K562 (cell line): ENCODE measurements at regions not wholly inside any gene's neighbourhood (a gene's known extent, or its start where the extent isn't known, plus 50 kb on each side); places are given as distances from the start of the nearest gene placed in this dataset.

Source experiments
- ATAC-seq: fragments of 200-7000 bp; cut with Tn5 transposase; 3 replicates; pipeline ENCODE4 v1.9.1; 2020; ENCODE audit warnings: moderate library complexity
- BruUV-seq: library from RNA; stranded (reverse); fragments of 400-500 nt; replicated peaks from 2 replicates; lab custom pipeline; 2021; lab: Mats Ljungman, UMichigan
- CTCF ChIA-PET: fragments of 300-600 bp; formaldehyde crosslinking; extraction: SDS; loops from one replicate; lab custom pipeline; 2021; ENCODE audit warnings: low intra/inter-chr PET ratio; lab: Yijun Ruan, JAX
- POLR2A ChIA-PET: fragments of 300-600, 350-650 bp; sonication (Branson Sonifier 250); formaldehyde crosslinking; extraction: SDS; loops from one replicate; lab custom pipeline; 2021; ENCODE audit warnings: antibody characterized with exemption, inconsistent platforms; lab: Yijun Ruan, JAX
- DNase-seq, 4 experiments: peaks; one replicate each; pipeline versions ENCODE4 v3.0.0 to v3.0.0-alpha.2; 2011 to 2018; ENCODE audit warnings: low spot score in 3 of 4, mixed read lengths in 3 of 4; ENCODE audit errors: extremely low read depth in 1 of 4
- FAIRE-seq: peaks from 2 replicates; lab custom pipeline; 2011; peaks lifted over from hg19 to GRCh38; lab: Jason Lieb, UNC
- H2AFZ ChIP-seq: 2 replicates; pipeline ENCODE4 v1.6.0; 2011; ENCODE audit warnings: low read depth, low read length, control low read depth, inconsistent platforms
- H3K27ac ChIP-seq: fragments of 200-600 bp; 3 replicates; pipeline ENCODE4 v1.8.0; 2011; ENCODE audit warnings: low read depth, mild to moderate bottlenecking, control low read depth, inconsistent platforms, low read length, moderate library complexity, mixed read lengths; ENCODE audit errors: extremely low read depth
- H3K27me3 ChIP-seq, 2 experiments: fragments of 300-600 bp in 1 of 2; 2 replicates in 1 of 2; 3 replicates in 1 of 2; pipeline versions ENCODE4 v1.6.0 to v1.8.0; 2011; ENCODE audit warnings: inconsistent platforms in 2 of 2, low read length in 2 of 2, mild to moderate bottlenecking in 1 of 2, mixed read lengths in 1 of 2, moderate library complexity in 1 of 2; ENCODE audit not compliant: control insufficient read depth in 2 of 2, insufficient read depth in 2 of 2
- H3K36me3 ChIP-seq: fragments of 300-600 bp; 3 replicates; pipeline ENCODE4 v1.8.0; 2011; ENCODE audit warnings: mild to moderate bottlenecking, low read length, inconsistent platforms; ENCODE audit not compliant: control insufficient read depth, insufficient read depth
- H3K4me1 ChIP-seq, 2 experiments: fragments of 200-600 bp in 1 of 2; replicated peaks in 1 of 2; 2 replicates in 1 of 2; 3 replicates in 1 of 2; pipeline versions ENCODE4 v1.5.1 to v1.8.0; 2011; ENCODE audit warnings: inconsistent platforms in 2 of 2, low read length in 2 of 2, mild to moderate bottlenecking in 1 of 2, mixed read lengths in 1 of 2, moderate library complexity in 1 of 2; ENCODE audit not compliant: control insufficient read depth in 2 of 2, insufficient read depth in 2 of 2
- H3K4me2 ChIP-seq: 2 replicates; pipeline ENCODE4 v1.6.1; 2011; ENCODE audit warnings: low read length, control low read depth, inconsistent platforms, mixed read lengths; ENCODE audit not compliant: insufficient read depth
- H3K4me3 ChIP-seq: fragments of 200-600 bp; sonication (generic), shearing (Covaris generic); 2 replicates; pipeline ENCODE4 v1.5.1; 2016; ENCODE audit warnings: control low read depth, inconsistent platforms
- H3K79me2 ChIP-seq: fragments of 200-600 bp; 3 replicates; pipeline ENCODE4 v1.8.0; 2011; ENCODE audit warnings: low read length, inconsistent platforms; ENCODE audit not compliant: control insufficient read depth, insufficient read depth
- H3K9ac ChIP-seq, 2 experiments: 2 replicates each; pipeline versions ENCODE4 v1.6.0 to v1.6.1; 2011; ENCODE audit warnings: low read depth in 2 of 2, low read length in 2 of 2, control low read depth in 1 of 2, inconsistent platforms in 1 of 2, mild to moderate bottlenecking in 1 of 2, mixed read lengths in 1 of 2; ENCODE audit not compliant: insufficient read depth in 1 of 2
- H3K9me1 ChIP-seq: one replicate; pipeline ENCODE4 v1.6.0; 2011; ENCODE audit warnings: inconsistent platforms, mild to moderate bottlenecking, low read length, moderate library complexity; ENCODE audit not compliant: control insufficient read depth, insufficient read depth
- H3K9me3 ChIP-seq: replicated peaks from 2 replicates; pipeline ENCODE4 v1.5.1; 2011; ENCODE audit warnings: low read depth, low read length, inconsistent platforms; ENCODE audit not compliant: control insufficient read depth, insufficient read depth
- H4K20me1 ChIP-seq: replicated peaks from 2 replicates; pipeline ENCODE4 v1.6.1; 2011; ENCODE audit warnings: low read length, inconsistent platforms, mixed read lengths; ENCODE audit not compliant: control insufficient read depth, insufficient read depth
- CREB3L1 ChIP-seq: fragments of 450-650 bp; IDR thresholded peaks from 2 replicates; pipeline ENCODE4 v1.6.1; 2014; ENCODE audit warnings: low read depth, mild to moderate bottlenecking, moderate library complexity, borderline replicate concordance
- GMEB1 ChIP-seq: fragments of 250-450 bp; sonication (Bioruptor Pico); IDR thresholded peaks from 2 replicates; pipeline ENCODE4 v1.4.0; 2020; ENCODE audit warnings: mild to moderate bottlenecking
- IRF1 ChIP-seq: sonication (generic); formaldehyde crosslinking; IDR thresholded peaks from 2 replicates; pipeline ENCODE4 v1.8.0; 2022; ENCODE audit warnings: missing genetic modification reagents, mild to moderate bottlenecking, borderline replicate concordance
- JUN ChIP-seq, 2 experiments: sonication (generic) in 1 of 2; formaldehyde crosslinking in 1 of 2; IDR thresholded peaks; 2 replicates each; pipeline versions ENCODE4 v1.6.1 to v1.8.0; 2012 to 2022; ENCODE audit warnings: borderline replicate concordance in 2 of 2, mild to moderate bottlenecking in 2 of 2, improper control_type of control experiment in 1 of 2, low read depth in 1 of 2, low read length in 1 of 2, missing genetic modification reagents in 1 of 2
- KLF1 ChIP-seq: fragments of 450-650 bp; IDR thresholded peaks from 2 replicates; pipeline ENCODE4 v1.6.1; 2016; ENCODE audit warnings: missing genetic modification characterization, missing compliant biosample characterization
- RCOR1 ChIP-seq, 2 experiments: IDR thresholded peaks; 2 replicates each; pipeline ENCODE4 v1.6.1; 2012; ENCODE audit warnings: low read depth in 2 of 2, low read length in 2 of 2, borderline replicate concordance in 1 of 2, improper control_type of control experiment in 1 of 2
- SOX6 ChIP-seq: fragments of 450-650 bp; IDR thresholded peaks from 2 replicates; pipeline ENCODE4 v1.6.1; 2014; ENCODE audit warnings: mild to moderate bottlenecking
- TAF15 ChIP-seq: fragments of 200-400 bp; formaldehyde crosslinking; IDR thresholded peaks from 2 replicates; pipeline ENCODE4 v1.6.1; 2017; ENCODE audit warnings: mild to moderate bottlenecking, low read depth, low read length, moderate library complexity
- XRCC5 ChIP-seq: fragments of 200-400 bp; formaldehyde crosslinking; IDR thresholded peaks from 2 replicates; pipeline ENCODE4 v1.6.1; 2017; ENCODE audit warnings: low read depth, mild to moderate bottlenecking, low read length
- YBX1 ChIP-seq: fragments of 450-650 bp; IDR thresholded peaks from 2 replicates; pipeline ENCODE4 v1.7.1; 2016; ENCODE audit warnings: mild to moderate bottlenecking
- WGBS: fragments of 100-300 bp; shearing (Covaris generic); methylation state at CpG from one replicate; pipeline ENCODE4 v1.1.6; 2016; ENCODE audit warnings: low coverage, mixed read lengths; ENCODE audit not compliant: insufficient coverage; ENCODE audit errors: missing lambda C conversion rate; 5-methylcytosine and 5-hydroxymethylcytosine counted together
- in situ Hi-C: fragments of 300-500 bp; cut with MboI; formaldehyde crosslinking; loops from 4 replicates; pipeline ENCODE4 v1.15.0; 2018; ENCODE audit warnings: inconsistent platforms, mixed read lengths
- intact Hi-C: fragments of 100-400 bp; cut with micrococcal nuclease; formaldehyde crosslinking; loops from 2 replicates; pipeline ENCODE4 v1.14.2; 2022
- TF ChIP-seq, protein P1 (sequence below): sonication (generic); formaldehyde crosslinking; IDR thresholded peaks from 2 replicates; pipeline ENCODE4 v1.9.0; 2022; ENCODE audit warnings: mild to moderate bottlenecking, missing genetic modification reagents
- TF ChIP-seq, protein P2 (sequence below): fragments of 250-450 bp; sonication (Bioruptor Pico); IDR thresholded peaks from 2 replicates; pipeline ENCODE4 v1.4.0; 2020; ENCODE audit warnings: mild to moderate bottlenecking, moderate library complexity
- TF ChIP-seq, protein P3 (sequence below): fragments of 250-450 bp; sonication (Bioruptor Pico); IDR thresholded peaks from 2 replicates; pipeline ENCODE4 v1.8.0; 2021; ENCODE audit warnings: mild to moderate bottlenecking, moderate library complexity
- TF ChIP-seq, protein P4 (sequence below): sonication (generic); formaldehyde crosslinking; IDR thresholded peaks from 2 replicates; pipeline ENCODE4 v1.5.0; 2020; ENCODE audit warnings: missing genetic modification reagents

GRCh38 chr1:79896140-79896539, 889.6 kb upstream of the ADGRL4 start:
- ChIA-PET CTCF (no interaction called here), POLR2A (no interaction called here)
- no peaks in the 10 kb centered on the region for H3K27me3 ChIP-seq
- no peaks in the 10 kb centered on the region for H4K20me1 ChIP-seq
- H3K9me1 ChIP-seq: no peaks in the 10 kb centered on the region
- no peak overlapping the region for H3K4me2 ChIP-seq
- WGBS: 0% methylated on average over 2 of the region's 2 CpGs
- no peak overlapping the region for H3K4me3 ChIP-seq
- ATAC-seq (no peak), DNase-seq (no peak), FAIRE-seq (no peak)
- no peaks in the 10 kb centered on the region for H3K9me3 ChIP-seq
- no peak for TF ChIP-seq XRCC5
- TF ChIP-seq, protein P1, sequence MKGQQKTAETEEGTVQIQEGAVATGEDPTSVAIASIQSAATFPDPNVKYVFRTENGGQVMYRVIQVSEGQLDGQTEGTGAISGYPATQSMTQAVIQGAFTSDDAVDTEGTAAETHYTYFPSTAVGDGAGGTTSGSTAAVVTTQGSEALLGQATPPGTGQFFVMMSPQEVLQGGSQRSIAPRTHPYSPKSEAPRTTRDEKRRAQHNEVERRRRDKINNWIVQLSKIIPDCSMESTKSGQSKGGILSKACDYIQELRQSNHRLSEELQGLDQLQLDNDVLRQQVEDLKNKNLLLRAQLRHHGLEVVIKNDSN: no peak
- no peak for TF ChIP-seq GMEB1
- TF ChIP-seq IRF1 (CRISPR knock-in tag): no peak
- TF ChIP-seq, protein P2, sequence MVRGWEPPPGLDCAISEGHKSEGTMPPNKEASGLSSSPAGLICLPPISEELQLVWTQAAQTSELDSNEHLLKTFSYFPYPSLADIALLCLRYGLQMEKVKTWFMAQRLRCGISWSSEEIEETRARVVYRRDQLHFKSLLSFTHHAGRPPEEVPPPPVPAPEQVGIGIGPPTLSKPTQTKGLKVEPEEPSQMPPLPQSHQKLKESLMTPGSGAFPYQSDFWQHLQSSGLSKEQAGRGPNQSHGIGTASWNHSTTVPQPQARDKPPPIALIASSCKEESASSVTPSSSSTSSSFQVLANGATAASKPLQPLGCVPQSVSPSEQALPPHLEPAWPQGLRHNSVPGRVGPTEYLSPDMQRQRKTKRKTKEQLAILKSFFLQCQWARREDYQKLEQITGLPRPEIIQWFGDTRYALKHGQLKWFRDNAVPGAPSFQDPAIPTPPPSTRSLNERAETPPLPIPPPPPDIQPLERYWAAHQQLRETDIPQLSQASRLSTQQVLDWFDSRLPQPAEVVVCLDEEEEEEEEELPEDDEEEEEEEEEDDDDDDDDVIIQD (CRISPR knock-in tag): no peak
- no peak for TF ChIP-seq RCOR1 (IDR thresholded peaks at IDR 0.05; ENCODE audit: borderline replicate concordance in 1 of 2, low read depth in 2 of 2, low read length in 2 of 2)
- TF ChIP-seq YBX1: no peak
- TF ChIP-seq CREB3L1: no peak
- TF ChIP-seq TAF15: no peak
- TF ChIP-seq SOX6: no peak
- TF ChIP-seq, protein P3, sequence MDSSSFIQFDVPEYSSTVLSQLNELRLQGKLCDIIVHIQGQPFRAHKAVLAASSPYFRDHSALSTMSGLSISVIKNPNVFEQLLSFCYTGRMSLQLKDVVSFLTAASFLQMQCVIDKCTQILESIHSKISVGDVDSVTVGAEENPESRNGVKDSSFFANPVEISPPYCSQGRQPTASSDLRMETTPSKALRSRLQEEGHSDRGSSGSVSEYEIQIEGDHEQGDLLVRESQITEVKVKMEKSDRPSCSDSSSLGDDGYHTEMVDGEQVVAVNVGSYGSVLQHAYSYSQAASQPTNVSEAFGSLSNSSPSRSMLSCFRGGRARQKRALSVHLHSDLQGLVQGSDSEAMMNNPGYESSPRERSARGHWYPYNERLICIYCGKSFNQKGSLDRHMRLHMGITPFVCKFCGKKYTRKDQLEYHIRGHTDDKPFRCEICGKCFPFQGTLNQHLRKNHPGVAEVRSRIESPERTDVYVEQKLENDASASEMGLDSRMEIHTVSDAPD: no peak
- no peak for TF ChIP-seq JUN (IDR thresholded peaks at IDR 0.05; ENCODE audit: borderline replicate concordance, low read depth, low read length)
- TF ChIP-seq JUN (CRISPR knock-in tag; IDR thresholded peaks at IDR 0.05; ENCODE audit: borderline replicate concordance): no peak
- TF ChIP-seq, protein P4, sequence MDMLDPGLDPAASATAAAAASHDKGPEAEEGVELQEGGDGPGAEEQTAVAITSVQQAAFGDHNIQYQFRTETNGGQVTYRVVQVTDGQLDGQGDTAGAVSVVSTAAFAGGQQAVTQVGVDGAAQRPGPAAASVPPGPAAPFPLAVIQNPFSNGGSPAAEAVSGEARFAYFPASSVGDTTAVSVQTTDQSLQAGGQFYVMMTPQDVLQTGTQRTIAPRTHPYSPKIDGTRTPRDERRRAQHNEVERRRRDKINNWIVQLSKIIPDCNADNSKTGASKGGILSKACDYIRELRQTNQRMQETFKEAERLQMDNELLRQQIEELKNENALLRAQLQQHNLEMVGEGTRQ: no peak
- no peak for TF ChIP-seq KLF1
- intact Hi-C loops: no loop called here
- H3K4me1 ChIP-seq: no peaks in the 10 kb centered on the region
- H2AFZ ChIP-seq: no peak overlapping the region
- no peak overlapping the region for H3K9ac ChIP-seq
- no peak overlapping the region for H3K27ac ChIP-seq
- no TSS peak for BruUV-seq
- H3K36me3 ChIP-seq: no peaks in the 10 kb centered on the region
- in situ Hi-C loops: no loop called here
- H3K79me2 ChIP-seq: no peaks in the 10 kb centered on the region
